Upper lobe of left lung (tissue), 6 donors: ENCODE measurements at regions not wholly inside any gene's neighbourhood (a gene's known extent, or its start where the extent isn't known, plus 50 kb on each side); places are given as distances from the start of the nearest gene placed in this dataset.
A peak's percentile ranks its signal among the peaks of the same experiment; 100 is the strongest.

ENCODE experiments used
- ATAC-seq, 2 donors: fragments of 200-7000 bp; cut with Tn5 transposase; one replicate each; pipeline ENCODE4 v1.9.1; 2022; ENCODE audit warnings: mild to moderate bottlenecking in 2 of 2, moderate library complexity in 2 of 2; ENCODE audit not compliant: low FRiP score in 2 of 2
- DNase-seq, 2 donors: peaks; one replicate each; pipeline ENCODE4 v3.0.0-alpha.2; 2019 to 2020
- H3K27ac ChIP-seq, 4 donors: fragments of 200-600 bp; sonication (generic); one replicate each; pipeline ENCODE4 v1.5.1; 2016 to 2019
- H3K27me3 ChIP-seq, 4 donors: fragments of 200-600 bp; sonication (generic); one replicate each; pipeline ENCODE4 v1.5.1; 2017 to 2019
- H3K36me3 ChIP-seq, 4 donors: fragments of 200-600 bp; sonication (generic); one replicate each; pipeline ENCODE4 v1.5.1; 2016 to 2019
- H3K4me1 ChIP-seq, 4 donors: fragments of 200-600 bp; sonication (generic); one replicate each; pipeline ENCODE4 v1.5.1; 2018 to 2019
- H3K4me3 ChIP-seq, 4 donors: fragments of 200-600 bp; sonication (generic); one replicate each; pipeline ENCODE4 v1.5.1; 2017 to 2019; ENCODE audit warnings: mild to moderate bottlenecking in 2 of 4, moderate library complexity in 1 of 4
- H3K9me3 ChIP-seq, 4 donors: fragments of 200-600 bp; sonication (generic); one replicate each; pipeline ENCODE4 v1.5.1; 2018 to 2019
- EP300 ChIP-seq, 4 donors: sonication (generic); formaldehyde crosslinking; IDR thresholded peaks; one replicate each; pipeline ENCODE4 v1.5.1; 2017; ENCODE audit warnings: antibody characterized with exemption in 4 of 4, control low read depth in 2 of 4
- POLR2A ChIP-seq, 4 donors: fragments of 450-650 bp; IDR thresholded peaks; one replicate each; pipeline ENCODE4 v1.5.1; 2016 to 2017; ENCODE audit warnings: antibody characterized with exemption in 4 of 4, mild to moderate bottlenecking in 2 of 4
- POLR2AphosphoS5 ChIP-seq, 2 donors: sonication (generic); formaldehyde crosslinking; IDR thresholded peaks; one replicate each; pipeline ENCODE4 v1.5.1; 2017; ENCODE audit warnings: antibody characterized with exemption in 2 of 2
- WGBS, 2 donors: methylation state at CpG; one replicate each; pipeline ENCODE4 v1.1.5; 2017 to 2018; 5-methylcytosine and 5-hydroxymethylcytosine counted together
- TF ChIP-seq, protein P1 (sequence below), 6 experiments: fragments of 450-650 bp in 4 of 6; fragments of 200-600 bp in 2 of 6; sonication (generic) in 2 of 6; IDR thresholded peaks; one replicate each; pipeline ENCODE4 v1.5.1; 2016 to 2019; ENCODE audit warnings: antibody characterized with exemption in 6 of 6
- donor health status: DM: no; HTN: no; CAD: no; lungs with moderate emphysema.
- donor health status: DM: no; HTN: yes; CAD: no; lungs with severe emphysema.

DNA sequence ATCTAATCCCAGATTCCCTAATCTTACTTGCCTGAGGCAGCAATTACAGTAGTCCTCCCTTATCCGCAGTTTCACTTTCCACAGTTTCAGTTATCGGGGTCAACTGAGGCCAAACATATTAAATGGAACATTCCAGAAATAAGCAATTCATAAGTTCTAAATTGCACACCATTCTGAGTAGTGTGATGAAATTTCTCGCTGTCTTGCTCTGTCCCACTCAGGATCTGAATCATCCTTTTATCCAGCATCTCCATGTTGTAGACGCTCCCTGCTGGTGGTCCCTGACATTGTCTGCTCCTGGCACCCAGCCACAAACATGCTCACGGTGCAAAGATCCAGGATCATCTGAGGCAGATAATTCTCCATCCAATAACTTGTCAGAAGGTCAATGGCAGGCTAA, 128.7 kb upstream of the CXCL12 start:
- H3K27me3 ChIP-seq, result no peaks in the 10 kb centered on the region
- no peaks in the 10 kb centered on the region for H3K9me3 ChIP-seq
- ATAC-seq, result peak in 1 of 2 donors; percentile 47
- DNase-seq, result no peak
- 56 to 66% methylated on average over 5 of the region's 5 CpGs for WGBS, 2 donors
- H3K4me3 ChIP-seq, result no peak overlapping the region
- no peaks in the 10 kb centered on the region for H3K4me1 ChIP-seq
- no peak for TF ChIP-seq POLR2AphosphoS5 (IDR thresholded peaks at IDR 0.05)
- TF ChIP-seq, protein P1, sequence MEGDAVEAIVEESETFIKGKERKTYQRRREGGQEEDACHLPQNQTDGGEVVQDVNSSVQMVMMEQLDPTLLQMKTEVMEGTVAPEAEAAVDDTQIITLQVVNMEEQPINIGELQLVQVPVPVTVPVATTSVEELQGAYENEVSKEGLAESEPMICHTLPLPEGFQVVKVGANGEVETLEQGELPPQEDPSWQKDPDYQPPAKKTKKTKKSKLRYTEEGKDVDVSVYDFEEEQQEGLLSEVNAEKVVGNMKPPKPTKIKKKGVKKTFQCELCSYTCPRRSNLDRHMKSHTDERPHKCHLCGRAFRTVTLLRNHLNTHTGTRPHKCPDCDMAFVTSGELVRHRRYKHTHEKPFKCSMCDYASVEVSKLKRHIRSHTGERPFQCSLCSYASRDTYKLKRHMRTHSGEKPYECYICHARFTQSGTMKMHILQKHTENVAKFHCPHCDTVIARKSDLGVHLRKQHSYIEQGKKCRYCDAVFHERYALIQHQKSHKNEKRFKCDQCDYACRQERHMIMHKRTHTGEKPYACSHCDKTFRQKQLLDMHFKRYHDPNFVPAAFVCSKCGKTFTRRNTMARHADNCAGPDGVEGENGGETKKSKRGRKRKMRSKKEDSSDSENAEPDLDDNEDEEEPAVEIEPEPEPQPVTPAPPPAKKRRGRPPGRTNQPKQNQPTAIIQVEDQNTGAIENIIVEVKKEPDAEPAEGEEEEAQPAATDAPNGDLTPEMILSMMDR (IDR thresholded peaks at IDR 0.05), result peak in 1 of 6 experiments; percentile 4
- no peak overlapping the region for H3K27ac ChIP-seq
- no peaks in the 10 kb centered on the region for H3K36me3 ChIP-seq

DNA sequence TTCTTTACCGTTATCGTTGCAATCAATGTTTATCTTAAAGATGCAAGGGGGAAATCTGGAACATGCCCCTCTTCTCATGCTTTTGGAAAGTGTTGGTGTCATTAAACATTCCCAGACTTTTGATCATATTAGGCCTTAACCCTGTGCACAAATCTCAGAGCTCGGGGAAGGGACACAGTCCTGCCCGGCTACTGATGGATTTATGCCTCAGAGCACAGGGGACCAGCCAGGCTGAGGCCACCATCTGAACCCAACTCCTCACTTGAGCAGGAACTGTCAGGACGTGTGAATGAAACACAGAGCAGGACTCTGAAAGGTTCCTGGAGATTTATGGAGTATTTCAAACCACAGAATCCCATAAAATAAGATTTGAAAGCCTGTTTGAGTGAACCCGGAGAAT, 132.0 kb upstream of the CXCL12 start:
- Histone ChIP-seq H3K36me3 (no peaks in the 10 kb centered on the region), H3K4me1 (no peaks in the 10 kb centered on the region), H3K27ac (no peak overlapping the region), H3K4me3 (no peak overlapping the region), H3K9me3 (no peaks in the 10 kb centered on the region), H3K27me3 (no peaks in the 10 kb centered on the region)
- 47 to 58% methylated on average over 6 of the region's 6 CpGs for WGBS, 2 donors
- no peak for ATAC-seq
- no peak for DNase-seq
- TF ChIP-seq POLR2A (IDR thresholded peaks at IDR 0.05), result no peak
- TF ChIP-seq, protein P1 (IDR thresholded peaks at IDR 0.05), result no peak
- no peak for TF ChIP-seq POLR2AphosphoS5 (IDR thresholded peaks at IDR 0.05)
- TF ChIP-seq EP300 (IDR thresholded peaks at IDR 0.05), result no peak

DNA sequence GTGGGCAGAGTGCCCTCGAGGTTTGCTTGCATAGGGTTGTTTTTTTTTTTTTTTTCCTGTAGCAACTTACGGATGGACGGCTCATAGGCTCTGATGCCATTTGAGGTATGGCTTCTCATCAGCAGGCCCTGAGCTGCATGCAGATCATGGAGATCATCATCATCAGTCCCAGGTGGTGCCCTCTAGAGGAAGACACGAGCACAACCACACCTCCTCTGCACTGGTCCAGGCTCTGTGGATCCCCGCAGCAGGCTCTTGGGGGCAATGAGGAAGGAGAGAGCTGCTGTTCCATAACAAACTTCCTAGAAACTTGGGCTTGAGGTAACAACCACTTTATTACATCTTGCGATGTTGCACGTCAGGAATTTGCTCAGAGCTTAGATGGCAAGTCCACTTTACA, 132.7 kb upstream of the CXCL12 start:
- no peaks in the 10 kb centered on the region for H3K36me3 ChIP-seq
- ATAC-seq, result no peak
- H3K27me3 ChIP-seq, result no peaks in the 10 kb centered on the region
- H3K4me1 ChIP-seq, result no peaks in the 10 kb centered on the region
- no peak for DNase-seq
- no peak overlapping the region for H3K4me3 ChIP-seq
- H3K9me3 ChIP-seq, result no peaks in the 10 kb centered on the region
- 68 to 69% methylated on average over 4 to 7 of the region's 7 CpGs for WGBS, 2 donors
- TF ChIP-seq POLR2AphosphoS5 (IDR thresholded peaks at IDR 0.05) (no peak), POLR2A (IDR thresholded peaks at IDR 0.05) (no peak), EP300 (IDR thresholded peaks at IDR 0.05) (no peak)
- TF ChIP-seq, protein P1 (IDR thresholded peaks at IDR 0.05), result no peak
- H3K27ac ChIP-seq, result no peak overlapping the region

DNA sequence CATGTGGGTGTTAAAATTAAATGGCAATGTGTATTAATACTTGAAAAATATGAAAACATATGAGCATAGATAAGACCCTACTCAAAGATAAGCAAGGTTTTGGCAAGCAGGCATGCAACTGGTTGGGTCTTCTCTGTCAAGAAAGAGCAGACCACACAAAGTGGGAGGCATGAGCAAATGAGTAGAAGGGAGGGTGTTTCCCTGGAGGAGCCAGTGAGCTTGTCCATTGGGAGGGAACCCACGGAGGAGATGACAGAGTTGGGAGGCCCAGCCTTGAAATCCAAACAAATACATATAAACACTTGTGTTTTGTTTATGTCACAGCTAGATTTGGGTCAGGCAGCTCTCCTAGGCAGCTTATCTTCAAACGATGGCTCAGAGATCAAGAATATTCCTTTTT, 134.5 kb upstream of the CXCL12 start:
- TF ChIP-seq, protein P1 (IDR thresholded peaks at IDR 0.05), result no peak
- no peak for TF ChIP-seq EP300 (IDR thresholded peaks at IDR 0.05)
- TF ChIP-seq POLR2A (IDR thresholded peaks at IDR 0.05), result no peak
- no peak for TF ChIP-seq POLR2AphosphoS5 (IDR thresholded peaks at IDR 0.05)
- Histone ChIP-seq H3K9me3 (no peaks in the 10 kb centered on the region), H3K27ac (no peak overlapping the region), H3K4me3 (no peak overlapping the region), H3K27me3 (no peaks in the 10 kb centered on the region), H3K36me3 (no peaks in the 10 kb centered on the region), H3K4me1 (no peaks in the 10 kb centered on the region)
- no peak for DNase-seq
- ATAC-seq, result no peak
- WGBS, 2 donors, result 30 to 49% methylated on average over 2 of the region's 2 CpGs

DNA sequence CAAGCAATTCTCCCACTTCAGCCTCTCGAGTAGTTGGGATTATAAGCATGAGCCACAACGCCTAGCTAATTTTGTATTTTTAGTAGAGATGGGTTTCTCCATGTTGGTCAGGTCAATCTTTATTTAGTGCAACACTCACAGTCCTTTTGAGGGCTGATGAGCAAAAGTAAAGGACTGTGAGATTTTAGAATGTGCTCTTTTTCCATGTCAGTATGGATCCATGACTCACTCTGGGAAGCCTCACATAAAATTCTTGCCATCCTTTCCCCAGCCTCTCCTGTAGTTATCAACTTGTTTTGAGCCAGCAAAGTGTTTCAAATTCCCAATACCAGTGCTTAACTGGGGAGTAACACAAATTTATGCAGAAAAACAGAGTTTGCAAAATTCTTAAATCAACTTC, 135.8 kb upstream of the CXCL12 start:
- Histone ChIP-seq H3K27ac (no peak overlapping the region), H3K4me3 (no peak overlapping the region), H3K4me1 (no peaks in the 10 kb centered on the region), H3K36me3 (no peaks in the 10 kb centered on the region), H3K9me3 (no peaks in the 10 kb centered on the region), H3K27me3 (no peaks in the 10 kb centered on the region)
- 65 to 80% methylated on average over 2 of the region's 2 CpGs for WGBS, 2 donors
- no peak for TF ChIP-seq POLR2AphosphoS5 (IDR thresholded peaks at IDR 0.05)
- no peak for TF ChIP-seq POLR2A (IDR thresholded peaks at IDR 0.05)
- no peak for TF ChIP-seq EP300 (IDR thresholded peaks at IDR 0.05)
- TF ChIP-seq, protein P1 (IDR thresholded peaks at IDR 0.05), result no peak
- ATAC-seq, result no peak
- no peak for DNase-seq
